GM13976 (cell line): ENCODE measurements at regions not wholly inside any gene's neighbourhood (a gene's known extent, or its start where the extent isn't known, plus 50 kb on each side); places are given as distances from the start of the nearest gene placed in this dataset.
"Not testable (repeated sequence)": the region's sequence is repeated elsewhere in the genome, so short reads cannot be mapped to it uniquely, and the experiment has no call there.

Experiments used
- DNase-seq: peaks from one replicate; pipeline ENCODE4 v3.0.0; 2012; ENCODE audit warnings: low spot score
- in situ Hi-C: fragments of 300-500 bp; cut with MboI; formaldehyde crosslinking; loops from one replicate; pipeline ENCODE4 v1.12.0; 2022; ENCODE audit warnings: low sequenced_read_pairs, mixed read lengths, inconsistent platforms; ENCODE audit not compliant: unreplicated experiment
- TF ChIP-seq, protein P1 (sequence below): IDR thresholded peaks from 2 replicates; pipeline ENCODE4 v1.5.1; 2012; ENCODE audit warnings: borderline replicate concordance, mild to moderate bottlenecking; ENCODE audit not compliant: insufficient read depth; ENCODE audit errors: extremely low read depth, missing control alignments, control extremely low read depth

DNA sequence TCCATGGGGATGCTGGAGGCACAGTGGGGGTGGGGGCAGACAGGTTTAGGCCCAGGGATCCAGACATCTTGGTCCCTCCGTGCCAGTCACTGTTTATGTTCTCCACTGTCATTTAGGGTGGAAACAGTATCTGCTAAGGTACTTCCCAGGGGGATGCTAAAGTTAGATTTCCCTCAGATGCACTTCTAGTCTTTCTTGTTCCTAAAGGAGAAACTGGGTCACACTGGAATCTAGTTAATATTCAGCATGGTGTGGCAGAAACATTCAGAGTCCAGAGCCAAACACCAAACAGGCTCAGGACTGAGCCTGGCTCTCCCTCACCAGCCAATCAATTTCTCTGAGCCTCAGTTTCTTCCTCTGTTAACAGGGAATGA is 83.4 kb upstream of the PLET1 start:
- in situ Hi-C loops, result no loop called here
- TF ChIP-seq, protein P1, sequence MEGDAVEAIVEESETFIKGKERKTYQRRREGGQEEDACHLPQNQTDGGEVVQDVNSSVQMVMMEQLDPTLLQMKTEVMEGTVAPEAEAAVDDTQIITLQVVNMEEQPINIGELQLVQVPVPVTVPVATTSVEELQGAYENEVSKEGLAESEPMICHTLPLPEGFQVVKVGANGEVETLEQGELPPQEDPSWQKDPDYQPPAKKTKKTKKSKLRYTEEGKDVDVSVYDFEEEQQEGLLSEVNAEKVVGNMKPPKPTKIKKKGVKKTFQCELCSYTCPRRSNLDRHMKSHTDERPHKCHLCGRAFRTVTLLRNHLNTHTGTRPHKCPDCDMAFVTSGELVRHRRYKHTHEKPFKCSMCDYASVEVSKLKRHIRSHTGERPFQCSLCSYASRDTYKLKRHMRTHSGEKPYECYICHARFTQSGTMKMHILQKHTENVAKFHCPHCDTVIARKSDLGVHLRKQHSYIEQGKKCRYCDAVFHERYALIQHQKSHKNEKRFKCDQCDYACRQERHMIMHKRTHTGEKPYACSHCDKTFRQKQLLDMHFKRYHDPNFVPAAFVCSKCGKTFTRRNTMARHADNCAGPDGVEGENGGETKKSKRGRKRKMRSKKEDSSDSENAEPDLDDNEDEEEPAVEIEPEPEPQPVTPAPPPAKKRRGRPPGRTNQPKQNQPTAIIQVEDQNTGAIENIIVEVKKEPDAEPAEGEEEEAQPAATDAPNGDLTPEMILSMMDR, result no peak
- no peak for DNase-seq

DNA sequence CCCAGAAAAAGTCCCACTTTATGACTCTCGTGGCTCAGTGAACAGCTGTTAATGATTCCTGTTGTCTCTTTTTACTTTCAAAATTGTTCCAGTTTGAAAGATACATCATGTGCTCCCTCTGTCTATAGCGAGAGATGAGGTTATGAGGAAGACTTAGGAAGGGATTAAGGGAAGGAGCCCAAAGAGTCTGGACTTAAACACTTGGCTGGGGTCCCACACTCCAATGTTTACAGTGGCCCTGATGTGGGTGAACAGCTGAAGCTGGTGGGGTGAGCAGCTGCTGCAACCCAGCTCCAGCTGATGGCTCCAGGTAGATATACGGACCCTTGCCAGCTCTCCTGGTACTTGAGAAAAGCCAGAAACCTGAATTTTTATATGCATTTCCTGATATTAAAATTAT is 84.5 kb upstream of the PLET1 start:
- TF ChIP-seq, protein P1, result no peak
- no peak for DNase-seq
- in situ Hi-C loops, result no loop called here

DNA sequence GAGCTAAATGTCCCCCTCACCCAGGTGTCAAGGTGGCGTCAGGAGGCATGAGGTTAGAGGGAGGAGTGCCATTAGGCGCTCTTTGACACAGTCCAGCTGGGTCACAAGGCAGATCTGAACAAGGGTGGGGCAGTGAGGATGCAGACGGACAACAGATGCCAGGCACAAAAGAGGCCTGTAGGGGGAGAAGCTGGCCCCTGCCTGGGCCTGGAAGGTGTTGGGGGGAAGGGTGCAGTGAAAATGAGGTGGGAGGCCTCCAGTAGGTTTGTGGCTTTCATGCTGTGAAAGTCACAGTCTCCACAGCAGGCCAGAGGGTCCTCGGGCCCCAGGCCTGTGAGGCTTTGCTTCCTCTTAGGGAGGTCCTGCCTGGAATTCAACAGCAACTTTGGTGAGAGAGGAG is 85.0 kb upstream of the PLET1 start:
- DNase-seq, result no peak
- in situ Hi-C loops, result no loop called here
- TF ChIP-seq, protein P1, result no peak

DNA sequence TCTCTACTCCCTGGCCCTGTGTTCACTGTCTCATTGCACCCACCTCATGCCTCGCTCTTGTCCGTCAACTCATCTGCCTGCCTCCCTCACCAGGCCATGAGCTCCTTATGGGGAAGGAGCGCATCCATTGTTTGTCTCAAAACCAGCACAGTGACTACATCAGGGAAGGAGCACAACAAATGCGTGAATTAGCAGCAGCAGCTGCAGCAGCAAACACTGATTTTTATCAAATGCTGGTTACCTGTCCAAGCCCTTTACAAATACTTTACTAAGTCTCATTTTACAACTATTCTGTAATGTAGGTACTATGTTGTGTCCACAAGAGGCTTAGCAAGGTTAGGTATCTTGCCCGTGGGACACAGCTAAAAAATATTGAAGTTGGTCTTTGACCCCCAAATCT is 85.9 kb upstream of the PLET1 start:
- no peak for DNase-seq
- in situ Hi-C loops, result no loop called here
- TF ChIP-seq, protein P1, result no peak

DNA sequence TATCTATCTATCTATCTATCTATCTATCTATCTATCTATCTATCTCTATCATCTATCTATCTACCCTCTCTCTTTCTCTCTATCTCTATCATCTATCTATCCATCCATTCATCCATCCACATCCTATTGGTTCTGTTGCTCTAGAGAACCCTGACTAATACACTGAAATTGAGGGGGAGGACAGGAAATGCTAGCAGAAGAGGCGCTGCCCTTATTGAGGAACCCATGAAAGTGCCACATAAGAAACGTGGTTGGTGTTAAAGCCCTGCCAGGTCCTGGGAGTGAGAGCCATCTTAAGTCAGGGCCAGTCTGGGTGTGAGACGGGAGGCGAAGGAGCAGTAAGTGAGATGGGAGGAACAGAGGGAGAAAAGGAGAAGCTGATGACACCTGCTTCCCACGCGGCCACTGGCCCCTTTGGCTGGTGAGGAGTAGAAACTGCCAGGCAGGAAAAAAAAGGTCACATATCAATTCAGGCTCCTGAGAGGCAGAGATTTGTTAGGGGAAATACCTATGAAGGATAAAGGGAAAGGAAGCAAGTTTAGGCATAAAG is 87.9 kb upstream of the PLET1 start:
- TF ChIP-seq, protein P1, result no peak
- in situ Hi-C loops, result no loop called here
- no peak for DNase-seq

DNA sequence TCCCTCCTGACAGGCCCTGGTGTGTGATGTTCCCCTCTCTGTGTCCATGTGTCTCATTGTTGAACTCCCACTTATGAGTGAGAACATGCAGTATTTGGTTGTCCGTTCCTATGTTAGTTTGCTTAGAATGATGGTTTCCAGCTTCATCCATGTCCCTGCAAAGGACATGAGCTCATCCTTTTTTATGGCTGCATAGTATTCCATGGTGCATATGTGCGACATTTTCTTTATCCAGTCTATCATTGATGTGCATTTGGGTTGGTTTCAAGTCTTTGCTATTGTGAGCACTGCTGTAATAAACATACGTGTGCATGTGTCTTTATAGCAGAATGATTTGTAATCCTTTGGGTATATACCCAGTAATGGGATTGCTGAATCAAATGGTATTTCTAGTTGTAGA is 90.8 kb upstream of the PLET1 start:
- DNase-seq, in situ Hi-C loops: not testable (repeated sequence)

DNA sequence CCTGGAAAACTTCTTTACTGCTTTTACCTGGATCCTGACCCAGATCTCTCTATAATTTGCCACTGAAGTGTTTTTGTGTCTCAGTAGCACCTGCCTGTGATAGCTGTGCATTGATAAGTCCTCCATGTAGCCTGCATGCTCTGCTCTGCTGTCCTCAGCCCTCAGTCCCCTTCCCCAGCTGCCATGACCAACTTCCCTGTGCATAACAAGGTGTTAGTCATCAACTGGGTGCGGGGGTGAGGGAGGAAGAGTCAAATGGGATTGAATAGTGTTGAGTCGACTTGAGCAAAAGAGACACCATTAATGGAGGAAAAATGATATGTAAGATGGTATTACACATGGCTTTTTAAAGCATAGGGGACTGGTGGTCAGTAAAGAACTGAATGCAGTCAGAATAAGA is 92.2 kb upstream of the PLET1 start:
- TF ChIP-seq, protein P1, result no peak
- DNase-seq, result no peak
- in situ Hi-C loops, result no loop called here
